ENCODE measurements at regions not wholly inside any gene's neighbourhood (a gene's known extent, or its start where the extent isn't known, plus 50 kb on each side); places are given as distances from the start of the nearest gene placed in this dataset.

GRCh38 chr12:75589801-75590200 lies 78.4 kb upstream of the KRR1 start:
- Histone ChIP-seq H3K36me3 (replicated peaks) (no peaks in the 10 kb centered on the region), H3K27ac (no peak overlapping the region), H3K27me3 (replicated peaks) (no peaks in the 10 kb centered on the region), H3K4me3 (ENCODE audit: low read depth, low read length) (no peak overlapping the region)
- in situ Hi-C loops (cut with HindIII; ENCODE audit: low pct_ligation_motif_present, low sequenced_read_pairs), result no loop called here
- TF ChIP-seq CTCF (IDR thresholded peaks at IDR 0.05; ENCODE audit: low read depth, low read length, missing control alignments), result no peak
- DNase-seq, result no peak

- Histone ChIP-seq H3K27ac (no peak overlapping the region), H3K27me3 (replicated peaks) (no peaks in the 10 kb centered on the region), H3K4me3 (ENCODE audit: low read depth, low read length) (no peak overlapping the region), H3K36me3 (replicated peaks) (no peaks in the 10 kb centered on the region)
- no peak for DNase-seq
- in situ Hi-C loops (cut with HindIII; ENCODE audit: low pct_ligation_motif_present, low sequenced_read_pairs), result no loop called here
- TF ChIP-seq CTCF (IDR thresholded peaks at IDR 0.05; ENCODE audit: low read depth, low read length, missing control alignments), result no peak
Observed at GRCh38 chr12:75587340-75588106, 76.1 kb upstream of the KRR1 start.

GRCh38 chr12:75585330-75585729 lies 73.9 kb upstream of the KRR1 start:
- Histone ChIP-seq H3K4me3 (ENCODE audit: low read depth, low read length) (no peak overlapping the region), H3K27me3 (replicated peaks) (no peaks in the 10 kb centered on the region), H3K36me3 (replicated peaks) (no peaks in the 10 kb centered on the region), H3K27ac (peak overlapping the region; percentile 67)
- DNase-seq, result peak; percentile 79
- in situ Hi-C loops (cut with HindIII; ENCODE audit: low pct_ligation_motif_present, low sequenced_read_pairs), result no loop called here
- no peak for TF ChIP-seq CTCF (IDR thresholded peaks at IDR 0.05; ENCODE audit: low read depth, low read length, missing control alignments)

GRCh38 chr12:75583355-75583754 lies 71.9 kb upstream of the KRR1 start:
- Histone ChIP-seq H3K4me3 (ENCODE audit: low read depth, low read length) (no peak overlapping the region), H3K27ac (no peak overlapping the region), H3K27me3 (replicated peaks) (no peaks in the 10 kb centered on the region), H3K36me3 (replicated peaks) (no peaks in the 10 kb centered on the region)
- in situ Hi-C loops (cut with HindIII; ENCODE audit: low pct_ligation_motif_present, low sequenced_read_pairs), result no loop called here
- no peak for DNase-seq
- TF ChIP-seq CTCF (IDR thresholded peaks at IDR 0.05; ENCODE audit: low read depth, low read length, missing control alignments), result no peak

- no peaks in the 10 kb centered on the region for H3K36me3 ChIP-seq (replicated peaks)
- in situ Hi-C loops (cut with HindIII; ENCODE audit: low pct_ligation_motif_present, low sequenced_read_pairs), result no loop called here
- no peaks in the 10 kb centered on the region for H3K27me3 ChIP-seq (replicated peaks)
- no peak for DNase-seq
- no peak overlapping the region for H3K27ac ChIP-seq
- no peak overlapping the region for H3K4me3 ChIP-seq (ENCODE audit: low read depth, low read length)
- TF ChIP-seq CTCF (IDR thresholded peaks at IDR 0.05; ENCODE audit: low read depth, low read length, missing control alignments), result no peak
Observed at GRCh38 chr12:75581515-75581914, 70.1 kb upstream of the KRR1 start.

- no peak for DNase-seq
- in situ Hi-C loops (cut with HindIII; ENCODE audit: low pct_ligation_motif_present, low sequenced_read_pairs), result no loop called here
- no peak overlapping the region for H3K27ac ChIP-seq
- H3K36me3 ChIP-seq (replicated peaks), result no peaks in the 10 kb centered on the region
- no peak overlapping the region for H3K4me3 ChIP-seq (ENCODE audit: low read depth, low read length)
- TF ChIP-seq CTCF (IDR thresholded peaks at IDR 0.05; ENCODE audit: low read depth, low read length, missing control alignments), result no peak
- H3K27me3 ChIP-seq (replicated peaks), result no peaks in the 10 kb centered on the region
Observed at GRCh38 chr12:75579552-75579951, 68.1 kb upstream of the KRR1 start.
